Amniotic stem cell (primary cell): ENCODE measurements at regions not wholly inside any gene's neighbourhood (a gene's known extent, or its start where the extent isn't known, plus 50 kb on each side); places are given as distances from the start of the nearest gene placed in this dataset.
"Not testable (repeated sequence)": the region's sequence is repeated elsewhere in the genome, so short reads cannot be mapped to it uniquely, and the experiment has no call there.

Experiments used
- DNase-seq: peaks from one replicate; lab custom pipeline; 2025; lab: John Stamatoyannopoulos, UW

- peak; percentile 32 for DNase-seq
Measured at GRCh38 chr17:63293323-63294075, 152.6 kb downstream of the CYB561 start.

- DNase-seq: no peak
Measured at GRCh38 chr17:63294776-63295175, 151.3 kb downstream of the CYB561 start.

- DNase-seq: no peak
Measured at GRCh38 chr17:63295288-63295687, 150.8 kb downstream of the CYB561 start.

GRCh38 chr17:63295839-63296590, 150.1 kb downstream of the CYB561 start:
- no peak for DNase-seq

GRCh38 chr17:63298916-63299315, 147.2 kb downstream of the CYB561 start:
- DNase-seq: not testable (repeated sequence)

GRCh38 chr17:63304704-63305261, 141.3 kb downstream of the CYB561 start:
- no peak for DNase-seq

- DNase-seq: no peak
Measured at GRCh38 chr17:63305857-63306256, 140.2 kb downstream of the CYB561 start.

- DNase-seq: no peak
Measured at GRCh38 chr17:63306855-63307254, 139.3 kb downstream of the CYB561 start.

- DNase-seq: no peak
Measured at GRCh38 chr17:63308272-63308671, 137.8 kb downstream of the CYB561 start.

- no peak for DNase-seq
Measured at GRCh38 chr17:63309021-63309420, 137.1 kb downstream of the CYB561 start.

GRCh38 chr17:63311416-63311937, 134.6 kb downstream of the CYB561 start:
- no peak for DNase-seq

GRCh38 chr17:63314761-63315160, 131.3 kb downstream of the CYB561 start:
- no peak for DNase-seq

GRCh38 chr17:63316100-63316499, 130.0 kb downstream of the CYB561 start:
- DNase-seq: no peak

GRCh38 chr17:63317166-63317840, 128.8 kb downstream of the CYB561 start:
- DNase-seq: no peak

- no peak for DNase-seq
Measured at GRCh38 chr17:63325808-63326207, 120.3 kb downstream of the CYB561 start.

GRCh38 chr17:63329876-63330275, 116.2 kb downstream of the CYB561 start:
- no peak for DNase-seq

GRCh38 chr17:63331301-63332061, 114.6 kb downstream of the CYB561 start:
- no peak for DNase-seq

GRCh38 chr17:63332286-63332685, 113.8 kb downstream of the CYB561 start:
- DNase-seq: no peak

GRCh38 chr17:63333869-63334268, 112.2 kb downstream of the CYB561 start:
- DNase-seq: no peak

- DNase-seq: no peak
Measured at GRCh38 chr17:63335831-63336230, 110.3 kb downstream of the CYB561 start.

- no peak for DNase-seq
Measured at GRCh38 chr17:63337579-63337978, 108.5 kb downstream of the CYB561 start.

GRCh38 chr17:63338272-63338671, 107.8 kb downstream of the CYB561 start:
- DNase-seq: no peak
